Testis (tissue), 2 donors: ENCODE measurements at regions not wholly inside any gene's neighbourhood (a gene's known extent, or its start where the extent isn't known, plus 50 kb on each side); places are given as distances from the start of the nearest gene placed in this dataset.
"Not testable (repeated sequence)": the region's sequence is repeated elsewhere in the genome, so short reads cannot be mapped to it uniquely, and the experiment has no call there.

Experiments
- DNase-seq: peaks from one replicate; pipeline ENCODE4 v3.0.0-alpha.2; 2019
- H3K27ac ChIP-seq, 2 donors: fragments of 200-600 bp; sonication (generic); one replicate each; pipeline ENCODE4 v1.5.1; 2019
- H3K27me3 ChIP-seq: fragments of 200-600 bp; sonication (generic); one replicate; pipeline ENCODE4 v1.5.1; 2019
- H3K36me3 ChIP-seq: fragments of 200-600 bp; sonication (generic); one replicate; pipeline ENCODE4 v1.5.1; 2017; ENCODE audit warnings: low read depth; ENCODE audit errors: missing control alignments
- H3K4me1 ChIP-seq: fragments of 200-600 bp; sonication (generic); one replicate; pipeline ENCODE4 v1.5.1; 2019
- H3K4me3 ChIP-seq, 2 donors: fragments of 200-600 bp; sonication (generic); one replicate each; pipeline ENCODE4 v1.5.1; 2017 to 2019
- H3K9me3 ChIP-seq: fragments of 200-600 bp; sonication (generic); one replicate; pipeline ENCODE4 v1.5.1; 2017
- CTCF ChIP-seq, 3 experiments: fragments of 450-650 bp in 2 of 3; fragments of 200-600 bp in 1 of 3; sonication (generic) in 1 of 3; IDR thresholded peaks; one replicate each; pipeline ENCODE4 v1.5.1; 2016 to 2019; ENCODE audit warnings: antibody characterized with exemption in 3 of 3, mild to moderate bottlenecking in 2 of 3, moderate library complexity in 1 of 3
- WGBS, 2 donors: methylation state at CpG; one replicate each; pipeline ENCODE4 v1.1.5; 2018; 5-methylcytosine and 5-hydroxymethylcytosine counted together
- intact Hi-C: fragments of 100-400 bp; cut with DNase I; formaldehyde crosslinking; loops from one replicate; pipeline ENCODE4 v1.15.1; 2023; ENCODE audit warnings: low total_unique reads

GRCh38 chr7:6965051-6965450 lies 139.0 kb upstream of the CCZ1B start:
- H3K36me3 ChIP-seq, H3K4me1 ChIP-seq, H3K27ac ChIP-seq, H3K4me3 ChIP-seq, intact Hi-C loops, H3K27me3 ChIP-seq, H3K9me3 ChIP-seq: not testable (repeated sequence)
- peak; percentile 14 to 49 (median 39) for TF ChIP-seq CTCF (IDR thresholded peaks at IDR 0.05)
- WGBS, 2 donors, result 48 to 68% methylated on average over 5 to 6 of the region's 6 CpGs
- DNase-seq, result peak; percentile 80

- DNase-seq, H3K36me3 ChIP-seq, H3K27me3 ChIP-seq, H3K9me3 ChIP-seq, H3K27ac ChIP-seq, intact Hi-C loops, H3K4me1 ChIP-seq, H3K4me3 ChIP-seq: not testable (repeated sequence)
- WGBS, 2 donors, result 89 to 97% methylated on average over 3 of the region's 3 CpGs
Measured at GRCh38 chr7:6970180-6970579, 144.1 kb upstream of the CCZ1B start.

- H3K27me3 ChIP-seq, intact Hi-C loops, H3K4me3 ChIP-seq, DNase-seq, H3K9me3 ChIP-seq, H3K27ac ChIP-seq, H3K4me1 ChIP-seq, H3K36me3 ChIP-seq: not testable (repeated sequence)
- WGBS, 2 donors, result 91% methylated on average over 10 of the region's 27 CpGs; no CpG with 5 or more reads in 1 of the 2 donors
Measured at GRCh38 chr7:6974876-6975275, 148.8 kb upstream of the CCZ1B start.

GRCh38 chr7:6975346-6975745 lies 149.3 kb upstream of the CCZ1B start:
- DNase-seq, H3K27ac ChIP-seq, H3K27me3 ChIP-seq, H3K4me3 ChIP-seq, intact Hi-C loops, H3K9me3 ChIP-seq, H3K4me1 ChIP-seq, H3K36me3 ChIP-seq: not testable (repeated sequence)
- WGBS, 2 donors, result 90% methylated on average over 23 of the region's 28 CpGs; no CpG with 5 or more reads in 1 of the 2 donors

GRCh38 chr7:6977368-6977767 lies 151.3 kb upstream of the CCZ1B start:
- H3K27me3 ChIP-seq, intact Hi-C loops, H3K27ac ChIP-seq, DNase-seq, H3K36me3 ChIP-seq, H3K4me1 ChIP-seq, H3K9me3 ChIP-seq, H3K4me3 ChIP-seq: not testable (repeated sequence)
- 91 to 100% methylated on average over 2 to 3 of the region's 3 CpGs for WGBS, 2 donors

GRCh38 chr7:6978326-6978725 lies 152.3 kb upstream of the CCZ1B start:
- H3K27me3 ChIP-seq, H3K36me3 ChIP-seq, H3K4me3 ChIP-seq, H3K4me1 ChIP-seq, intact Hi-C loops, DNase-seq, H3K9me3 ChIP-seq, H3K27ac ChIP-seq: not testable (repeated sequence)
- WGBS, 2 donors, result 76 to 84% methylated on average over 3 of the region's 3 CpGs

GRCh38 chr7:6979456-6979855 lies 153.4 kb upstream of the CCZ1B start:
- H3K4me3 ChIP-seq, H3K36me3 ChIP-seq, intact Hi-C loops, H3K27ac ChIP-seq, H3K27me3 ChIP-seq, DNase-seq, H3K4me1 ChIP-seq, H3K9me3 ChIP-seq: not testable (repeated sequence)
- WGBS, 2 donors, result 85 to 93% methylated on average over 10 of the region's 10 CpGs

GRCh38 chr7:6982375-6982774 lies 156.3 kb upstream of the CCZ1B start:
- DNase-seq, H3K27ac ChIP-seq, H3K4me3 ChIP-seq, H3K4me1 ChIP-seq, intact Hi-C loops, H3K9me3 ChIP-seq, H3K27me3 ChIP-seq, H3K36me3 ChIP-seq: not testable (repeated sequence)
- WGBS, 2 donors, result 85% methylated on average over 2 of the region's 2 CpGs; no CpG with 5 or more reads in 1 of the 2 donors

GRCh38 chr7:6986892-6987291 lies 160.8 kb upstream of the CCZ1B start:
- H3K9me3 ChIP-seq, intact Hi-C loops, DNase-seq, H3K27ac ChIP-seq, H3K4me1 ChIP-seq, H3K4me3 ChIP-seq, H3K27me3 ChIP-seq, H3K36me3 ChIP-seq: not testable (repeated sequence)
- WGBS, 2 donors, result 63 to 83% methylated on average over 1 to 4 of the region's 4 CpGs

- H3K4me1 ChIP-seq, DNase-seq, H3K36me3 ChIP-seq, H3K27ac ChIP-seq, H3K9me3 ChIP-seq, H3K4me3 ChIP-seq, intact Hi-C loops, H3K27me3 ChIP-seq: not testable (repeated sequence)
- WGBS, 2 donors, result 30 to 36% methylated on average over 6 of the region's 6 CpGs
Measured at GRCh38 chr7:6988608-6989007, 162.5 kb upstream of the CCZ1B start.

- H3K27ac ChIP-seq, H3K4me1 ChIP-seq, H3K36me3 ChIP-seq, H3K4me3 ChIP-seq, H3K27me3 ChIP-seq, H3K9me3 ChIP-seq, intact Hi-C loops, DNase-seq: not testable (repeated sequence)
- WGBS, 2 donors, result 80 to 87% methylated on average over 5 of the region's 5 CpGs
Measured at GRCh38 chr7:6989968-6990367, 163.9 kb upstream of the CCZ1B start.
